Neural cell (in vitro differentiated cells): ENCODE measurements at regions not wholly inside any gene's neighbourhood (a gene's known extent, or its start where the extent isn't known, plus 50 kb on each side); places are given as distances from the start of the nearest gene placed in this dataset.

ENCODE experiments used
- EZH2 ChIP-seq: fragments of 200-600, 300-800 bp; shearing (Covaris generic), sonication (generic); IDR thresholded peaks from 2 replicates; pipeline ENCODE4 v1.6.1; 2014; ENCODE audit warnings: antibody characterized with exemption, low read length, borderline replicate concordance, mild to moderate bottlenecking; ENCODE audit not compliant: insufficient read depth, poor library complexity, severe bottlenecking
- MXI1 ChIP-seq: fragments of 450-650 bp; conservative IDR thresholded peaks from 2 replicates; pipeline ENCODE4 v1.6.1; 2014; ENCODE audit warnings: antibody characterized with exemption, mild to moderate bottlenecking; ENCODE audit not compliant: poor library complexity, severe bottlenecking
- POLR2AphosphoS5 ChIP-seq: IDR thresholded peaks from 2 replicates; pipeline ENCODE4 v1.6.1; 2012
- RAD21 ChIP-seq: fragments of 450-650 bp; conservative IDR thresholded peaks from 2 replicates; pipeline ENCODE4 v1.6.1; 2014; ENCODE audit warnings: antibody characterized with exemption, mild to moderate bottlenecking, moderate library complexity
- SMC3 ChIP-seq: fragments of 450-650 bp; conservative IDR thresholded peaks from 2 replicates; pipeline ENCODE4 v1.6.1; 2014; ENCODE audit warnings: antibody characterized with exemption, mild to moderate bottlenecking, moderate library complexity; ENCODE audit not compliant: poor library complexity
- TAF1 ChIP-seq: IDR thresholded peaks from 2 replicates; pipeline ENCODE4 v1.6.1; 2012; ENCODE audit warnings: low read depth
- TF ChIP-seq, protein P1 (sequence below): fragments of 450-650 bp; IDR thresholded peaks from 2 replicates; pipeline ENCODE4 v1.5.1; 2014; ENCODE audit warnings: antibody characterized with exemption, mild to moderate bottlenecking, moderate library complexity; ENCODE audit not compliant: poor library complexity, severe bottlenecking
- TF ChIP-seq, protein P2 (sequence below): IDR thresholded peaks from 2 replicates; pipeline ENCODE4 v1.6.1; 2012; ENCODE audit warnings: borderline replicate concordance

DNA sequence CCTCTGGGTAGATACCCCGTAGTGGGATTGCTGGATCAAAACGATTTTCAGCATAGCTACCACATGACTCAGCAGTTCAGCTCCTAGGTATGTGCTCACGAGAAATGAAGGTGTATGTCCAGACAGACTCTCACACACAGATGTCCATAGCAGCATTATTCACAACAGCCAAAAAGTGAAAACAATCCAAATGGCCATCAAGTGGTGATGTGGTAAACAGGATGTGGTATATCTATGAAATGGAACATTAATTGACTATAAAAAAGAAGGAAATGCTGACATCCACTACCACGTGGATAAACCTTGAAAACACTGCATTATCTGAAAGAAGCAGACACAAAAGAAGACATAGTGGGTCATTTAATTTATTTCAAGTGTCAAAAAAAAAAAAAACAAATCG, 241.9 kb downstream of the EIPR1 start:
- TF ChIP-seq, protein P1, sequence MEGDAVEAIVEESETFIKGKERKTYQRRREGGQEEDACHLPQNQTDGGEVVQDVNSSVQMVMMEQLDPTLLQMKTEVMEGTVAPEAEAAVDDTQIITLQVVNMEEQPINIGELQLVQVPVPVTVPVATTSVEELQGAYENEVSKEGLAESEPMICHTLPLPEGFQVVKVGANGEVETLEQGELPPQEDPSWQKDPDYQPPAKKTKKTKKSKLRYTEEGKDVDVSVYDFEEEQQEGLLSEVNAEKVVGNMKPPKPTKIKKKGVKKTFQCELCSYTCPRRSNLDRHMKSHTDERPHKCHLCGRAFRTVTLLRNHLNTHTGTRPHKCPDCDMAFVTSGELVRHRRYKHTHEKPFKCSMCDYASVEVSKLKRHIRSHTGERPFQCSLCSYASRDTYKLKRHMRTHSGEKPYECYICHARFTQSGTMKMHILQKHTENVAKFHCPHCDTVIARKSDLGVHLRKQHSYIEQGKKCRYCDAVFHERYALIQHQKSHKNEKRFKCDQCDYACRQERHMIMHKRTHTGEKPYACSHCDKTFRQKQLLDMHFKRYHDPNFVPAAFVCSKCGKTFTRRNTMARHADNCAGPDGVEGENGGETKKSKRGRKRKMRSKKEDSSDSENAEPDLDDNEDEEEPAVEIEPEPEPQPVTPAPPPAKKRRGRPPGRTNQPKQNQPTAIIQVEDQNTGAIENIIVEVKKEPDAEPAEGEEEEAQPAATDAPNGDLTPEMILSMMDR = no peak
- no peak for TF ChIP-seq EZH2
- TF ChIP-seq SMC3 = no peak
- TF ChIP-seq TAF1 = no peak
- TF ChIP-seq, protein P2, sequence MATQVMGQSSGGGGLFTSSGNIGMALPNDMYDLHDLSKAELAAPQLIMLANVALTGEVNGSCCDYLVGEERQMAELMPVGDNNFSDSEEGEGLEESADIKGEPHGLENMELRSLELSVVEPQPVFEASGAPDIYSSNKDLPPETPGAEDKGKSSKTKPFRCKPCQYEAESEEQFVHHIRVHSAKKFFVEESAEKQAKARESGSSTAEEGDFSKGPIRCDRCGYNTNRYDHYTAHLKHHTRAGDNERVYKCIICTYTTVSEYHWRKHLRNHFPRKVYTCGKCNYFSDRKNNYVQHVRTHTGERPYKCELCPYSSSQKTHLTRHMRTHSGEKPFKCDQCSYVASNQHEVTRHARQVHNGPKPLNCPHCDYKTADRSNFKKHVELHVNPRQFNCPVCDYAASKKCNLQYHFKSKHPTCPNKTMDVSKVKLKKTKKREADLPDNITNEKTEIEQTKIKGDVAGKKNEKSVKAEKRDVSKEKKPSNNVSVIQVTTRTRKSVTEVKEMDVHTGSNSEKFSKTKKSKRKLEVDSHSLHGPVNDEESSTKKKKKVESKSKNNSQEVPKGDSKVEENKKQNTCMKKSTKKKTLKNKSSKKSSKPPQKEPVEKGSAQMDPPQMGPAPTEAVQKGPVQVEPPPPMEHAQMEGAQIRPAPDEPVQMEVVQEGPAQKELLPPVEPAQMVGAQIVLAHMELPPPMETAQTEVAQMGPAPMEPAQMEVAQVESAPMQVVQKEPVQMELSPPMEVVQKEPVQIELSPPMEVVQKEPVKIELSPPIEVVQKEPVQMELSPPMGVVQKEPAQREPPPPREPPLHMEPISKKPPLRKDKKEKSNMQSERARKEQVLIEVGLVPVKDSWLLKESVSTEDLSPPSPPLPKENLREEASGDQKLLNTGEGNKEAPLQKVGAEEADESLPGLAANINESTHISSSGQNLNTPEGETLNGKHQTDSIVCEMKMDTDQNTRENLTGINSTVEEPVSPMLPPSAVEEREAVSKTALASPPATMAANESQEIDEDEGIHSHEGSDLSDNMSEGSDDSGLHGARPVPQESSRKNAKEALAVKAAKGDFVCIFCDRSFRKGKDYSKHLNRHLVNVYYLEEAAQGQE = no peak
- no peak for TF ChIP-seq POLR2AphosphoS5
- no peak for TF ChIP-seq MXI1
- no peak for TF ChIP-seq RAD21
